Suprapubic skin (tissue), 4 donors: ENCODE measurements at regions not wholly inside any gene's neighbourhood (a gene's known extent, or its start where the extent isn't known, plus 50 kb on each side); places are given as distances from the start of the nearest gene placed in this dataset.
"Not testable (repeated sequence)": the region's sequence is repeated elsewhere in the genome, so short reads cannot be mapped to it uniquely, and the experiment has no call there.

Experiments
- DNase-seq, 2 donors: peaks; one replicate each; pipeline ENCODE4 v3.0.0-alpha.2; 2019; ENCODE audit warnings: low spot score in 2 of 2
- H3K27ac ChIP-seq: fragments of 200-600 bp; sonication (generic); one replicate; pipeline ENCODE4 v1.5.1; 2019
- H3K27me3 ChIP-seq: fragments of 200-600 bp; sonication (generic); one replicate; pipeline ENCODE4 v1.5.1; 2019
- H3K36me3 ChIP-seq: fragments of 200-600 bp; sonication (generic); one replicate; pipeline ENCODE4 v1.5.1; 2019
- H3K4me1 ChIP-seq: fragments of 200-600 bp; sonication (generic); one replicate; pipeline ENCODE4 v1.5.1; 2019
- H3K4me3 ChIP-seq: fragments of 200-600 bp; sonication (generic); one replicate; pipeline ENCODE4 v1.5.1; 2019; ENCODE audit warnings: mild to moderate bottlenecking
- H3K9me3 ChIP-seq: fragments of 200-600 bp; sonication (generic); one replicate; pipeline ENCODE4 v1.5.1; 2019
- CTCF ChIP-seq, 2 donors: fragments of 200-600 bp in 1 of 2; fragments of 450-650 bp in 1 of 2; sonication (generic) in 1 of 2; IDR thresholded peaks; one replicate each; pipeline ENCODE4 v1.5.1; 2016 to 2019; ENCODE audit warnings: antibody characterized with exemption in 2 of 2, mild to moderate bottlenecking in 1 of 2, moderate library complexity in 1 of 2
- EP300 ChIP-seq: sonication (generic); formaldehyde crosslinking; IDR thresholded peaks from one replicate; pipeline ENCODE4 v1.6.1; 2017; ENCODE audit warnings: antibody characterized with exemption
- POLR2A ChIP-seq, 2 donors: fragments of 450-650 bp; IDR thresholded peaks; one replicate each; pipeline ENCODE4 v1.6.1; 2017; ENCODE audit warnings: antibody characterized with exemption in 2 of 2, mild to moderate bottlenecking in 2 of 2, moderate library complexity in 2 of 2
- POLR2AphosphoS5 ChIP-seq, 3 donors: sonication (generic); formaldehyde crosslinking; IDR thresholded peaks; one replicate each; pipeline ENCODE4 v1.6.1; 2017; ENCODE audit warnings: antibody characterized with exemption in 3 of 3
- WGBS: methylation state at CpG from one replicate; pipeline ENCODE4 v1.1.5; 2018; 5-methylcytosine and 5-hydroxymethylcytosine counted together

DNA sequence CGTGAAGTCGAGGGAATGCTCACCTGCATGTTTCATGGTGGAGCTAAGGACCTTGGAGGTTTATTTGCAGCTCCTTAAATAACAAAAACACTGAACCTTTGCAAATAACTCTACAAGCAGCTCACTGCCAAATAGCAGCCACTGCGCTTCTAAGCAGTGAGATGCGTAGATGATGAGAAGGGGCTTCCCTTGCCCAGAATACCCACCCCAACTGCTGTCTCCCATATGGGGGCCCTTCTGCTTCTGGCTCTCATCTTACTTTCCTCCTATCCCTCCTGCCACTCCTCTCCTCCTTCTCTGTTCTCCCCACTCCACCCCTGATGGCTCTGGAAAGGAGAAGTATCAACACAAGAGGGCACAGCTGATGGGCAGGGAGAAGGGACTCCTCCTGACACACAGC lies 193.3 kb upstream of the SSTR4 start:
- no peaks in the 10 kb centered on the region for H3K27me3 ChIP-seq
- H3K27ac ChIP-seq: no peak overlapping the region
- no peaks in the 10 kb centered on the region for H3K36me3 ChIP-seq
- WGBS: 92% methylated on average over 4 of the region's 4 CpGs
- no peaks in the 10 kb centered on the region for H3K4me1 ChIP-seq
- no peak overlapping the region for H3K4me3 ChIP-seq
- no peak for TF ChIP-seq CTCF (IDR thresholded peaks at IDR 0.05)
- no peak for TF ChIP-seq POLR2AphosphoS5 (IDR thresholded peaks at IDR 0.05)
- TF ChIP-seq EP300: no peak
- no peak for TF ChIP-seq POLR2A (IDR thresholded peaks at IDR 0.05)
- no peak for DNase-seq
- H3K9me3 ChIP-seq: no peaks in the 10 kb centered on the region

DNA sequence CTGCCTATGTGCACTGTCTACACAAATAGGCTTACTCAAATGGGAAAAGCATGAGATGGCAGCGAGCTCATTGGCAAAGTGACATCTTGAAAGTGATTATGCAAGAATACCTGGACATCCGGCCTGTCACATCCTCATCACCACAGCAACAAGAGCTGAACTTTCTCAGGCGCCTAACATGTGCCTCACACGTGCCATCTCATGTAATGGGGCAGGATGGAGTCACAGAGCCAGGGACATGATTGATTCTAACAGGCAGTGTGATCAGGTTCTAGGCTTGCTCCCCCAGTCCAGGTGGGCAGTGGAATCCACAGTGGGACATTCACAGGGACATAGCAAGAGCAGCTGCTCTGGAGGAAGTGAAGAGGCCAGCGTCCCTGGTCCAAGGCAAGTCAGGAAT lies 192.3 kb upstream of the SSTR4 start:
- no peak overlapping the region for H3K4me3 ChIP-seq
- no peaks in the 10 kb centered on the region for H3K36me3 ChIP-seq
- H3K4me1 ChIP-seq: no peaks in the 10 kb centered on the region
- WGBS: 80% methylated on average over 5 of the region's 5 CpGs
- no peaks in the 10 kb centered on the region for H3K9me3 ChIP-seq
- TF ChIP-seq EP300 (no peak), POLR2A (IDR thresholded peaks at IDR 0.05) (no peak)
- no peaks in the 10 kb centered on the region for H3K27me3 ChIP-seq
- DNase-seq: no peak
- no peak overlapping the region for H3K27ac ChIP-seq

GRCh38 chr20:22844959-22845358 lies 190.2 kb upstream of the SSTR4 start:
- Histone ChIP-seq H3K27ac (no peak overlapping the region), H3K9me3 (no peaks in the 10 kb centered on the region), H3K27me3 (no peaks in the 10 kb centered on the region), H3K4me1 (no peaks in the 10 kb centered on the region), H3K36me3 (no peaks in the 10 kb centered on the region), H3K4me3 (no peak overlapping the region)
- TF ChIP-seq POLR2A (IDR thresholded peaks at IDR 0.05) (no peak), EP300 (no peak), POLR2AphosphoS5 (IDR thresholded peaks at IDR 0.05) (no peak), CTCF (IDR thresholded peaks at IDR 0.05) (no peak)
- no peak for DNase-seq

- H3K4me1 ChIP-seq: no peaks in the 10 kb centered on the region
- no peaks in the 10 kb centered on the region for H3K36me3 ChIP-seq
- TF ChIP-seq EP300 (no peak), POLR2A (IDR thresholded peaks at IDR 0.05) (no peak), POLR2AphosphoS5 (IDR thresholded peaks at IDR 0.05) (no peak)
- H3K27me3 ChIP-seq: no peaks in the 10 kb centered on the region
- 75% methylated on average over 3 of the region's 3 CpGs for WGBS
- no peak overlapping the region for H3K4me3 ChIP-seq
- H3K27ac ChIP-seq: no peak overlapping the region
- DNase-seq: no peak
- H3K9me3 ChIP-seq: no peaks in the 10 kb centered on the region
These were observed 188.2 kb upstream of the SSTR4 start for GRCh38 chr20:22846863-22847262.

GRCh38 chr20:22848364-22848763 lies 186.7 kb upstream of the SSTR4 start:
- H3K36me3 ChIP-seq: no peaks in the 10 kb centered on the region
- H3K4me3 ChIP-seq: no peak overlapping the region
- no peaks in the 10 kb centered on the region for H3K9me3 ChIP-seq
- H3K27ac ChIP-seq: no peak overlapping the region
- DNase-seq: no peak
- WGBS: 94% methylated on average over 1 of the region's 1 CpG
- no peaks in the 10 kb centered on the region for H3K4me1 ChIP-seq
- H3K27me3 ChIP-seq: no peaks in the 10 kb centered on the region
- TF ChIP-seq POLR2A (IDR thresholded peaks at IDR 0.05) (no peak), CTCF (IDR thresholded peaks at IDR 0.05) (no peak), EP300 (no peak), POLR2AphosphoS5 (IDR thresholded peaks at IDR 0.05) (no peak)

- not testable (repeated sequence) for H3K27ac ChIP-seq, H3K36me3 ChIP-seq, H3K4me3 ChIP-seq, DNase-seq, H3K9me3 ChIP-seq, H3K4me1 ChIP-seq, H3K27me3 ChIP-seq
- 46% methylated on average over 3 of the region's 3 CpGs for WGBS
- TF ChIP-seq CTCF (IDR thresholded peaks at IDR 0.05): peak in 1 of 2 donors; percentile 56
These were observed 183.3 kb upstream of the SSTR4 start for GRCh38 chr20:22851679-22852346.
